SK-N-SH (cell line): ENCODE measurements at regions not wholly inside any gene's neighbourhood (a gene's known extent, or its start where the extent isn't known, plus 50 kb on each side); places are given as distances from the start of the nearest gene placed in this dataset.

ENCODE experiments used
- CTCF ChIA-PET: fragments of 300-600, 350-600 bp; formaldehyde crosslinking; extraction: SDS; loops from one replicate; lab custom pipeline; 2021; lab: Yijun Ruan, JAX
- POLR2A ChIA-PET: fragments of 350-600 bp; sonication (Branson Sonifier 250); formaldehyde crosslinking; extraction: SDS; loops from one replicate; lab custom pipeline; 2020; ENCODE audit warnings: antibody characterized with exemption, inconsistent platforms; lab: Yijun Ruan, JAX
- DNase-seq: peaks from one replicate; pipeline ENCODE4 v3.0.0; 2012
- H2AFZ ChIP-seq: fragments of 200-600 bp; sonication (generic); 2 replicates; pipeline ENCODE4 v1.8.1; 2016; ENCODE audit warnings: antibody characterized with exemption, mild to moderate bottlenecking, low read depth
- H3F3A ChIP-seq: fragments of 200-600 bp; sonication (generic); replicated peaks from 2 replicates; pipeline ENCODE3; 2016; ENCODE audit warnings: antibody characterized with exemption, mild to moderate bottlenecking; ENCODE audit not compliant: insufficient read depth
- H3K27ac ChIP-seq, 2 experiments: fragments of 200-500 bp in 1 of 2; fragments of 200-600 bp in 1 of 2; sonication (Bioruptor generic) in 1 of 2; sonication (generic), shearing (Covaris generic) in 1 of 2; 2 replicates each; pipeline versions ENCODE4 v1.5.1 to v1.6.1; 2014 to 2016; ENCODE audit warnings: low read depth in 2 of 2, inconsistent platforms in 1 of 2, low read length in 1 of 2, mild to moderate bottlenecking in 1 of 2, mixed read lengths in 1 of 2
- H3K27me3 ChIP-seq: fragments of 200-600 bp; sonication (generic), shearing (Covaris generic); 2 replicates; pipeline ENCODE4 v1.6.1; 2016; ENCODE audit warnings: mixed run types; ENCODE audit not compliant: insufficient read depth
- H3K36me3 ChIP-seq, 2 experiments: fragments of 200-500 bp in 1 of 2; fragments of 200-600 bp in 1 of 2; sonication (Bioruptor generic) in 1 of 2; sonication (generic) in 1 of 2; replicated peaks in 1 of 2; 2 replicates each; pipeline versions ENCODE3 to v1.5.1; 2014 to 2016; ENCODE audit warnings: low read length in 1 of 2, mild to moderate bottlenecking in 1 of 2; ENCODE audit not compliant: insufficient read depth in 2 of 2, control insufficient read depth in 1 of 2
- H3K4me1 ChIP-seq, 2 experiments: fragments of 200-500 bp in 1 of 2; fragments of 200-600 bp in 1 of 2; sonication (Bioruptor generic) in 1 of 2; sonication (generic), shearing (Covaris generic) in 1 of 2; 2 replicates each; pipeline versions ENCODE4 v1.5.1 to v1.6.1; 2014 to 2016; ENCODE audit warnings: low read depth in 1 of 2, low read length in 1 of 2, mixed run types in 1 of 2; ENCODE audit not compliant: insufficient read depth in 2 of 2, control insufficient read depth in 1 of 2
- H3K4me2 ChIP-seq: fragments of 200-600 bp; sonication (generic), shearing (Covaris generic); 2 replicates; pipeline ENCODE4 v1.6.1; 2017; ENCODE audit warnings: mixed run types
- H3K4me3 ChIP-seq, 2 experiments: fragments of 200-500 bp in 1 of 2; fragments of 200-600 bp in 1 of 2; sonication (Bioruptor generic) in 1 of 2; sonication (generic), shearing (Covaris generic) in 1 of 2; 2 replicates each; pipeline versions ENCODE4 v1.5.1 to v1.8.1; 2014 to 2016; ENCODE audit warnings: low read depth in 2 of 2, inconsistent platforms in 1 of 2, low read length in 1 of 2, mild to moderate bottlenecking in 1 of 2, mixed read lengths in 1 of 2, moderate library complexity in 1 of 2
- H3K79me2 ChIP-seq: fragments of 200-600 bp; sonication (generic); 2 replicates; pipeline ENCODE4 v1.8.1; 2017; ENCODE audit warnings: mild to moderate bottlenecking; ENCODE audit not compliant: insufficient read depth
- H3K9ac ChIP-seq: fragments of 200-600 bp; sonication (generic); 2 replicates; pipeline ENCODE4 v1.6.1; 2017; ENCODE audit warnings: mixed run types
- H3K9me2 ChIP-seq: fragments of 200-600 bp; sonication (generic); 2 replicates; pipeline ENCODE4 v1.6.1; 2017; ENCODE audit warnings: mixed run types
- H3K9me3 ChIP-seq: fragments of 200-600 bp; sonication (generic); 2 replicates; pipeline ENCODE4 v1.6.1; 2017; ENCODE audit warnings: mixed run types, mild to moderate bottlenecking, moderate library complexity
- H4K20me1 ChIP-seq: fragments of 200-600 bp; sonication (generic); 2 replicates; pipeline ENCODE4 v1.6.1; 2017; ENCODE audit warnings: mild to moderate bottlenecking, mixed run types; ENCODE audit not compliant: insufficient read depth
- CHD2 ChIP-seq: fragments of 150-350 bp; IDR thresholded peaks from 2 replicates; pipeline ENCODE4 v1.6.1; 2018; ENCODE audit warnings: low read length; ENCODE audit not compliant: partially characterized antibody
- CTCF ChIP-seq: fragments of 200-600 bp; sonication (generic); IDR thresholded peaks from 2 replicates; pipeline ENCODE4 v1.6.1; 2017; ENCODE audit warnings: antibody characterized with exemption, mild to moderate bottlenecking, moderate library complexity
- ELF1 ChIP-seq: IDR thresholded peaks from 2 replicates; pipeline ENCODE4 v1.4.0; 2012
- EZH2phosphoT487 ChIP-seq: fragments of 200-600 bp; sonication (generic); IDR thresholded peaks from 2 replicates; pipeline ENCODE4 v1.6.1; 2017; ENCODE audit warnings: low read depth, mixed run types, mild to moderate bottlenecking, antibody characterized with exemption, moderate library complexity, borderline replicate concordance
- GABPA ChIP-seq: IDR thresholded peaks from 2 replicates; pipeline ENCODE4 v1.4.0; 2012; ENCODE audit warnings: low read depth, mild to moderate bottlenecking
- JUND ChIP-seq: IDR thresholded peaks from 2 replicates; pipeline ENCODE4 v1.4.0; 2012
- MEF2A ChIP-seq: IDR thresholded peaks from 2 replicates; pipeline ENCODE4 v1.4.0; 2012; ENCODE audit warnings: low read depth, borderline replicate concordance
- NFIC ChIP-seq: IDR thresholded peaks from 2 replicates; pipeline ENCODE4 v1.4.0; 2012; ENCODE audit warnings: borderline replicate concordance
- POLR2AphosphoS5 ChIP-seq: IDR thresholded peaks from 2 replicates; pipeline ENCODE4 v1.6.1; 2012; ENCODE audit warnings: low read depth, low read length
- RAD21 ChIP-seq: IDR thresholded peaks from 2 replicates; pipeline ENCODE4 v1.6.1; 2012; ENCODE audit warnings: mild to moderate bottlenecking, low read length
- RCOR1 ChIP-seq: fragments of 150-350 bp; IDR thresholded peaks from 2 replicates; pipeline ENCODE4 v1.6.1; 2017; ENCODE audit warnings: antibody characterized with exemption, low read length
- RXRA ChIP-seq: IDR thresholded peaks from 2 replicates; pipeline ENCODE4 v1.4.0; 2012; ENCODE audit warnings: low read depth, mild to moderate bottlenecking, borderline replicate concordance
- SIN3A ChIP-seq: IDR thresholded peaks from 2 replicates; pipeline ENCODE4 v1.6.1; 2012; ENCODE audit warnings: low read depth, mild to moderate bottlenecking, low read length, moderate library complexity, borderline replicate concordance
- SMC3 ChIP-seq: IDR thresholded peaks from 2 replicates; pipeline ENCODE4 v1.6.1; 2012; ENCODE audit warnings: low read depth, low read length, improper control_type of control experiment
- TCF12 ChIP-seq: IDR thresholded peaks from 2 replicates; pipeline ENCODE4 v1.4.0; 2012
- USF1 ChIP-seq: IDR thresholded peaks from 2 replicates; pipeline ENCODE4 v1.4.0; 2012; ENCODE audit warnings: low read depth, borderline replicate concordance
- USF2 ChIP-seq: fragments of 150-350 bp; IDR thresholded peaks from 2 replicates; pipeline ENCODE4 v1.6.1; 2017; ENCODE audit warnings: antibody characterized with exemption, low read length, low read depth, borderline replicate concordance
- YY1 ChIP-seq: IDR thresholded peaks from 2 replicates; pipeline ENCODE4 v1.4.0; 2012; ENCODE audit warnings: low read depth, mild to moderate bottlenecking
- ZBTB33 ChIP-seq: IDR thresholded peaks from 2 replicates; pipeline ENCODE4 v1.4.0; 2012; ENCODE audit warnings: low read depth, borderline replicate concordance
- WGBS: methylation state at CpG from one replicate; pipeline ENCODE4 v1.1.6; 2017; ENCODE audit warnings: low lambda C conversion rate; 5-methylcytosine and 5-hydroxymethylcytosine counted together

GRCh38 chrX:95666056-95666455 lies 1018.6 kb upstream of the DIAPH2 start:
- no CpG with 5 or more reads among the region's 2 CpGs for WGBS
- Histone ChIP-seq H3K4me1 (no peaks in the 10 kb centered on the region), H3K79me2 (no peaks in the 10 kb centered on the region), H3K9me2 (no peaks in the 10 kb centered on the region), H3K4me3 (no peak overlapping the region), H3K9me3 (no peaks in the 10 kb centered on the region), H2AFZ (no peak overlapping the region), H3K36me3 (no peaks in the 10 kb centered on the region), H3K27me3 (no peaks in the 10 kb centered on the region), H3F3A (no peaks in the 10 kb centered on the region), H3K9ac (no peak overlapping the region), H3K27ac (no peak overlapping the region), H4K20me1 (no peaks in the 10 kb centered on the region), H3K4me2 (no peak overlapping the region)
- ChIA-PET CTCF (no interaction called here), POLR2A (no interaction called here)
- no peak for TF ChIP-seq CTCF
- no peak for TF ChIP-seq CHD2
- no peak for TF ChIP-seq ELF1
- no peak for TF ChIP-seq TCF12
- TF ChIP-seq RAD21, result no peak
- no peak for TF ChIP-seq MEF2A
- no peak for TF ChIP-seq SIN3A
- no peak for TF ChIP-seq EZH2phosphoT487
- TF ChIP-seq YY1, result no peak
- TF ChIP-seq USF1, result no peak
- no peak for TF ChIP-seq SMC3
- no peak for TF ChIP-seq RXRA
- TF ChIP-seq NFIC, result no peak
- TF ChIP-seq RCOR1, result no peak
- TF ChIP-seq USF2, result no peak
- TF ChIP-seq ZBTB33, result no peak
- no peak for TF ChIP-seq GABPA
- no peak for TF ChIP-seq POLR2AphosphoS5
- TF ChIP-seq JUND, result no peak
- no peak for DNase-seq
